K562 (cell line): ENCODE measurements at regions not wholly inside any gene's neighbourhood (a gene's known extent, or its start where the extent isn't known, plus 50 kb on each side); places are given as distances from the start of the nearest gene placed in this dataset.

Source experiments
- ATAC-seq: fragments of 200-7000 bp; cut with Tn5 transposase; 3 replicates; pipeline ENCODE4 v1.9.1; 2020; ENCODE audit warnings: moderate library complexity
- BruUV-seq: library from RNA; stranded (reverse); fragments of 400-500 nt; replicated peaks from 2 replicates; lab custom pipeline; 2021; lab: Mats Ljungman, UMichigan
- CTCF ChIA-PET: fragments of 300-600 bp; formaldehyde crosslinking; extraction: SDS; loops from one replicate; lab custom pipeline; 2021; ENCODE audit warnings: low intra/inter-chr PET ratio; lab: Yijun Ruan, JAX
- POLR2A ChIA-PET: fragments of 300-600, 350-650 bp; sonication (Branson Sonifier 250); formaldehyde crosslinking; extraction: SDS; loops from one replicate; lab custom pipeline; 2021; ENCODE audit warnings: antibody characterized with exemption, inconsistent platforms; lab: Yijun Ruan, JAX
- DNase-seq, 4 experiments: peaks; one replicate each; pipeline versions ENCODE4 v3.0.0 to v3.0.0-alpha.2; 2011 to 2018; ENCODE audit warnings: low spot score in 3 of 4, mixed read lengths in 3 of 4; ENCODE audit errors: extremely low read depth in 1 of 4
- FAIRE-seq: peaks from 2 replicates; lab custom pipeline; 2011; peaks lifted over from hg19 to GRCh38; lab: Jason Lieb, UNC
- H2AFZ ChIP-seq: 2 replicates; pipeline ENCODE4 v1.6.0; 2011; ENCODE audit warnings: low read depth, low read length, control low read depth, inconsistent platforms
- H3K27ac ChIP-seq: fragments of 200-600 bp; 3 replicates; pipeline ENCODE4 v1.8.0; 2011; ENCODE audit warnings: low read depth, mild to moderate bottlenecking, control low read depth, inconsistent platforms, low read length, moderate library complexity, mixed read lengths; ENCODE audit errors: extremely low read depth
- H3K27me3 ChIP-seq, 2 experiments: fragments of 300-600 bp in 1 of 2; 2 replicates in 1 of 2; 3 replicates in 1 of 2; pipeline versions ENCODE4 v1.6.0 to v1.8.0; 2011; ENCODE audit warnings: inconsistent platforms in 2 of 2, low read length in 2 of 2, mild to moderate bottlenecking in 1 of 2, mixed read lengths in 1 of 2, moderate library complexity in 1 of 2; ENCODE audit not compliant: control insufficient read depth in 2 of 2, insufficient read depth in 2 of 2
- H3K36me3 ChIP-seq: fragments of 300-600 bp; 3 replicates; pipeline ENCODE4 v1.8.0; 2011; ENCODE audit warnings: mild to moderate bottlenecking, low read length, inconsistent platforms; ENCODE audit not compliant: control insufficient read depth, insufficient read depth
- H3K4me1 ChIP-seq, 2 experiments: fragments of 200-600 bp in 1 of 2; replicated peaks in 1 of 2; 2 replicates in 1 of 2; 3 replicates in 1 of 2; pipeline versions ENCODE4 v1.5.1 to v1.8.0; 2011; ENCODE audit warnings: inconsistent platforms in 2 of 2, low read length in 2 of 2, mild to moderate bottlenecking in 1 of 2, mixed read lengths in 1 of 2, moderate library complexity in 1 of 2; ENCODE audit not compliant: control insufficient read depth in 2 of 2, insufficient read depth in 2 of 2
- H3K4me2 ChIP-seq: 2 replicates; pipeline ENCODE4 v1.6.1; 2011; ENCODE audit warnings: low read length, control low read depth, inconsistent platforms, mixed read lengths; ENCODE audit not compliant: insufficient read depth
- H3K4me3 ChIP-seq: fragments of 200-600 bp; sonication (generic), shearing (Covaris generic); 2 replicates; pipeline ENCODE4 v1.5.1; 2016; ENCODE audit warnings: control low read depth, inconsistent platforms
- H3K79me2 ChIP-seq: fragments of 200-600 bp; 3 replicates; pipeline ENCODE4 v1.8.0; 2011; ENCODE audit warnings: low read length, inconsistent platforms; ENCODE audit not compliant: control insufficient read depth, insufficient read depth
- H3K9ac ChIP-seq, 2 experiments: 2 replicates each; pipeline versions ENCODE4 v1.6.0 to v1.6.1; 2011; ENCODE audit warnings: low read depth in 2 of 2, low read length in 2 of 2, control low read depth in 1 of 2, inconsistent platforms in 1 of 2, mild to moderate bottlenecking in 1 of 2, mixed read lengths in 1 of 2; ENCODE audit not compliant: insufficient read depth in 1 of 2
- H3K9me1 ChIP-seq: one replicate; pipeline ENCODE4 v1.6.0; 2011; ENCODE audit warnings: inconsistent platforms, mild to moderate bottlenecking, low read length, moderate library complexity; ENCODE audit not compliant: control insufficient read depth, insufficient read depth
- H3K9me3 ChIP-seq: replicated peaks from 2 replicates; pipeline ENCODE4 v1.5.1; 2011; ENCODE audit warnings: low read depth, low read length, inconsistent platforms; ENCODE audit not compliant: control insufficient read depth, insufficient read depth
- H4K20me1 ChIP-seq: replicated peaks from 2 replicates; pipeline ENCODE4 v1.6.1; 2011; ENCODE audit warnings: low read length, inconsistent platforms, mixed read lengths; ENCODE audit not compliant: control insufficient read depth, insufficient read depth
- AFF1 ChIP-seq, 2 experiments: fragments of 450-650 bp; IDR thresholded peaks; 2 replicates each; pipeline ENCODE4 v1.6.1; 2018; ENCODE audit warnings: mild to moderate bottlenecking in 2 of 2, low read depth in 1 of 2; ENCODE audit not compliant: partially characterized antibody in 2 of 2
- BHLHE40 ChIP-seq: IDR thresholded peaks from 2 replicates; pipeline ENCODE4 v1.6.1; 2011; ENCODE audit warnings: low read length, improper control_type of control experiment
- BRCA1 ChIP-seq, 2 experiments: fragments of 450-650 bp in 1 of 2; sonication (generic) in 1 of 2; formaldehyde crosslinking in 1 of 2; IDR thresholded peaks; 2 replicates each; pipeline versions ENCODE4 v1.5.0 to v1.6.1; 2017 to 2020; ENCODE audit warnings: mild to moderate bottlenecking in 1 of 2, missing genetic modification reagents in 1 of 2
- CBFA2T2 ChIP-seq: fragments of 450-650 bp; conservative IDR thresholded peaks from 2 replicates; pipeline ENCODE4 v1.6.1; 2017; ENCODE audit warnings: mild to moderate bottlenecking
- FOXK2 ChIP-seq, 2 experiments: fragments of 450-650 bp; IDR thresholded peaks in 1 of 2; conservative IDR thresholded peaks in 1 of 2; 2 replicates each; pipeline ENCODE4 v1.6.1; 2016; ENCODE audit warnings: low read depth in 2 of 2, mild to moderate bottlenecking in 1 of 2
- GATA2 ChIP-seq: sonication (generic); formaldehyde crosslinking; IDR thresholded peaks from 2 replicates; pipeline ENCODE4 v1.4.0; 2020; ENCODE audit warnings: mild to moderate bottlenecking, missing genetic modification reagents
- GATAD2B ChIP-seq: fragments of 450-650 bp; IDR thresholded peaks from 2 replicates; pipeline ENCODE4 v1.6.1; 2017; ENCODE audit warnings: mild to moderate bottlenecking, borderline replicate concordance
- LCOR ChIP-seq: sonication (generic); formaldehyde crosslinking; IDR thresholded peaks from 2 replicates; pipeline ENCODE4 v1.8.0; 2022; ENCODE audit warnings: mild to moderate bottlenecking, missing genetic modification reagents
- SUPT5H ChIP-seq: fragments of 450-650 bp; IDR thresholded peaks from 2 replicates; pipeline ENCODE4 v1.6.1; 2016
- TAF9B ChIP-seq: fragments of 450-650 bp; IDR thresholded peaks from 2 replicates; pipeline ENCODE4 v1.6.1; 2018; ENCODE audit warnings: mild to moderate bottlenecking; ENCODE audit not compliant: partially characterized antibody
- THRAP3 ChIP-seq: fragments of 450-650 bp; IDR thresholded peaks from 2 replicates; pipeline ENCODE4 v1.6.1; 2016; ENCODE audit warnings: mild to moderate bottlenecking, inconsistent platforms, borderline replicate concordance
- WHSC1 ChIP-seq: IDR thresholded peaks from one replicate; pipeline ENCODE4 v1.6.1; 2012; ENCODE audit warnings: low read length, control low read depth, inconsistent platforms
- ZNF280B ChIP-seq: fragments of 250-450 bp; sonication (Bioruptor Pico); IDR thresholded peaks from 2 replicates; pipeline ENCODE4 v1.5.1; 2021; ENCODE audit warnings: mild to moderate bottlenecking
- ZNF551 ChIP-seq: fragments of 250-450 bp; sonication (Bioruptor Pico); IDR thresholded peaks from 2 replicates; pipeline ENCODE4 v1.5.0; 2021; ENCODE audit warnings: mild to moderate bottlenecking, moderate library complexity
- ZNF561 ChIP-seq: fragments of 450-650 bp; formaldehyde crosslinking; conservative IDR thresholded peaks from 2 replicates; pipeline ENCODE4 v1.4.0; 2020; ENCODE audit warnings: mild to moderate bottlenecking, moderate library complexity
- WGBS: fragments of 100-300 bp; shearing (Covaris generic); methylation state at CpG from one replicate; pipeline ENCODE4 v1.1.6; 2016; ENCODE audit warnings: low coverage, mixed read lengths; ENCODE audit not compliant: insufficient coverage; ENCODE audit errors: missing lambda C conversion rate; 5-methylcytosine and 5-hydroxymethylcytosine counted together
- in situ Hi-C: fragments of 300-500 bp; cut with MboI; formaldehyde crosslinking; loops from 4 replicates; pipeline ENCODE4 v1.15.0; 2018; ENCODE audit warnings: inconsistent platforms, mixed read lengths
- intact Hi-C: fragments of 100-400 bp; cut with micrococcal nuclease; formaldehyde crosslinking; loops from 2 replicates; pipeline ENCODE4 v1.14.2; 2022

- Histone ChIP-seq H3K4me2 (no peak overlapping the region), H3K27ac (no peak overlapping the region), H2AFZ (no peak overlapping the region), H3K27me3 (no peaks in the 10 kb centered on the region), H3K79me2 (no peaks in the 10 kb centered on the region), H3K9me3 (no peaks in the 10 kb centered on the region; the same call in 1 of the 2 replicates), H3K4me3 (no peak overlapping the region), H3K36me3 (no peaks in the 10 kb centered on the region), H3K4me1 (no peaks in the 10 kb centered on the region), H4K20me1 (no peaks in the 10 kb centered on the region), H3K9me1 (no peaks in the 10 kb centered on the region), H3K9ac (no peak overlapping the region)
- TF ChIP-seq BHLHE40 (no peak), FOXK2 (conservative IDR thresholded peaks at IDR 0.05 in 1 of 2, IDR thresholded peaks at IDR 0.05 in 1 of 2; ENCODE audit: low read depth in 2 of 2) (no peak), CBFA2T2 (no peak), BRCA1 (IDR thresholded peaks at IDR 0.05) (no peak), BRCA1 (CRISPR knock-in tag; IDR thresholded peaks at IDR 0.05) (no peak), LCOR (CRISPR knock-in tag) (no peak), ZNF280B (CRISPR knock-in tag) (no peak), SUPT5H (no peak), ZNF551 (CRISPR knock-in tag) (no peak), ZNF561 (CRISPR knock-in tag) (no peak), TAF9B (no peak), AFF1 (IDR thresholded peaks at IDR 0.05; ENCODE audit: low read depth in 1 of 2, partially characterized antibody in 2 of 2) (no peak), THRAP3 (no peak), GATAD2B (no peak), GATA2 (CRISPR knock-in tag) (no peak), WHSC1 (no peak)
- DNase-seq (no peak), ATAC-seq (no peak), FAIRE-seq (no peak)
- CTCF ChIA-PET: interaction anchor here (0.5 kb wide), 1 partner anchor 526 kb away, joined by 3 read pairs; no protein-coding TSS in a partner anchor
- POLR2A ChIA-PET: no interaction called here
- in situ Hi-C loops: no loop called here
- intact Hi-C loops: no loop called here
- no TSS peak for BruUV-seq
- WGBS: 7% methylated on average over 2 of the region's 2 CpGs
Measured at GRCh38 chr2:180579388-180579787, 401.0 kb upstream of the UBE2E3 start.
